Umbilical cord (tissue), 1 donor: ENCODE measurements at regions not wholly inside any gene's neighbourhood (a gene's known extent, or its start where the extent isn't known, plus 50 kb on each side); places are given as distances from the start of the nearest gene placed in this dataset.
A peak's percentile ranks its signal among the peaks of the same experiment; 100 is the strongest.

Experiments
- DNase-seq: peaks from one replicate; pipeline ENCODE4 v3.0.0-alpha.2; 2015; ENCODE audit warnings: low spot score

DNA sequence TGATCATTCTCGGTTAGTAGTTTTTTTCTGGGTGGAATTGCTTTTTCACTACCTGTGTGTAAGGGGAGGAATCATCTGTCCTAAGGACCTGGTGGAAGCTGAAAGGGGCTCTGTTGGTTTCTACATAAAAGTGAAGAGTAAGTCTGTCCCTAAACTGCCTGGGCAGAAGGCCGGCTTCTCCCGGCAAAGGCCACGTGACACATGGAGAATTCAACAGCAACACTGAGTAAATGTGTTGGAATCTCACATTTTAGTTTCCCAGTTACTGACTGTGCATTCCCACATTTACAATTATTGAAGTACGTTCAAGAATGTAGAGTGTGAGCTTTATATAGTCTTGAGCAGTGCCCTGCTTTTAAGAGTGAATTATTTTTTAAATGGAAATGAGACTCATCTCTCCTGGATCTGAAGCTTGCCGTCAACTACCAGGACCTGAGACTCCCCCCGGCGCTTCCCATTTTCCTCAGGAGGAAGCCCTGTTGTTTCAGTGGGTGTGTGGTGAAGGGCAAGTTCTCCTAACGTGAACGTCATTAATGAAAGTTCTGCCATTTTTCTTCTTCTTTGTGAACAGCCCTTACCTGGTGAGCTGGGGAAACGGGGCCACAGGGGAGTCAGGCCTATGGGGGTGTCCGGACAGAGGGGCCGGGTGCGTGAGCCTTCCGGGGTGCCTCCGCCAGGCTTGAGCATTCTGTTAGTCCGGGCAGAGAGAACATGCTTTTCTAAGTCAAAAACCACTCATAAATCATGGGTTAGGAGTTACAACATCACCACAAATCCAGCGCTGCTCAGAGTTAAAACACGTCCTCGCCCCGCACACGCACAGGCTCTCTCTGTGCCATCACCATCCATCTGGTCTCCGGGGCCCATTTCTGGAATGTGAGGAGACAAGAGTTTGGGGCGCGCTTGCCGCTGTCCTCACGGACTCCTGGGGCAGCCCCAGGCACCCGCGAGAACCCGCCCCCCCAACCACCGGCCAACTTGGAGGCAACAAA, 56.6 kb upstream of the SMOC2 start:
- peak; percentile 73 for DNase-seq

DNA sequence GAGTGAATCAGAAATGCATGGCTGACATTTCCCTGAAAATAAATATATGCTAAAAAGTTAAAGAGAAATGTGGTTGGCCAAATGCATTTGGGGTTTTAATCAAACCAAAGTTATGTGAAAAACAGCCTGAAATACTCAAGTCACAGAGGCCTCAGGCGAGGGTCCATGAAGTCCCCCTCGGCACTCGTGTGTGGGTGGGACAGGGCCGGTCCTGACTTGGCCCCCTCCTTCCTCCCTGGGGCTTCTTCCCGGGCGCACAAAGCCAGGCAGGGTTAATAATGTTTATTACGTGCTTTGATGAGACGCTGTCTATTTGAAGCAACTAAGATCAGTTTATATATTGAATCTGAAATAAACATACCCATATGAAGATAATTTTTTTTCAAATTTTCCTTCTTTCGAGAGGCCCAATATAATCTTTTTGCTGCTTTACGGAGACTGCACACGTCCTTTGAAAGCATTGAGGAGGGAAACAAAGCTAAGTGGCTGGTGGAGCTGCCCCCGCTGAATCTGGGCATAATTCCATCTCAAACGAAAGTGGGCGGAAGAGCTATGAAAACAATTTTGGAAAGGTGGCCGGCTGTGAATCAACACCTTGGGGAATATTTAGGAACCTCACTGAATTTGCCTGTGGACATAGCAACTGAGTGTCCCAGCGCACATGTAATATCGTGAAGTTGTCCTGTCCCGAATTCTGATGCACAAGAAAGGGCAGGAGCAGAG, 55.8 kb upstream of the SMOC2 start:
- DNase-seq = no peak

DNA sequence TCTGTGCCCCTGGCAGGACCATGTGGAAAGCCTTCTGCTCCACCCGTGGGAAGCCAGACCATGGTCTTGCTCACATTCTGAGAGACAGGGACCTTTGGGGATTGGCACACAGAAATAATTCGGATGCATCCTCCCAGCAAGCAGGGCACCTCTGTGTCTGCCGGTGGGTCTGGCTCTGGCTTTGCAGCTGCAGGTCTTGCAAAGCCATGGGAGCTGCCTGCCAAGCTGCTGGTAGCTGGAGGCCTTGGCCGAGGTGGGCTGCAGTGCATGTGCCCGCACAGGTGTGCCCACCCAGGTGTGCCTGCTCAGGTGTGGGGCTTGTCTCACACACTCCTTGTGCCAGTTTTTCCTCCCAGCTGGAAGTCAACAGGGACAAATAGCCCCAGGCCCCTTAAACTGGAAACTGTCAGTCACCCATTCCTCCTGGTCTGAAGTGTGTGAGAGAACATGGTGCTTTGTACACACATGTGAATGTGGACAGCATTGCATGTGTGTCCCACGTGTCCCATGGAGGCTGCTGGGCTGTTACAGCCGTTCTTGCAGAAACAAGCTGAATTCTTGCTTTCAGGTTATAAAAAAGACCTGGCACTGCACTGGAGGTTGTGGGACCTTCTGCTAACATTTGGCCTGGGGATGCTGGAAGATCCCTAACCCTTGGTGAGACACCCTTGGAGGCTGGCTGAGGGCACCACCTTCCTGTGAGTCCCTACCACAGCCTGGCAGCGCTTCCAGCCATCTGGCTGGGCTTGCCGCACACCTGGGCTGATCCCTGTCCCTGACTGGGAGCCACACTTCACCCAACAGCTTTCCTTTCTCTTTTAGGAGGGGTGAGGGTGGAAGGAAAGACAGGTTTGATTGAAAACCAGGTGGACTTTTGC, 54.9 kb upstream of the SMOC2 start:
- no peak for DNase-seq

DNA sequence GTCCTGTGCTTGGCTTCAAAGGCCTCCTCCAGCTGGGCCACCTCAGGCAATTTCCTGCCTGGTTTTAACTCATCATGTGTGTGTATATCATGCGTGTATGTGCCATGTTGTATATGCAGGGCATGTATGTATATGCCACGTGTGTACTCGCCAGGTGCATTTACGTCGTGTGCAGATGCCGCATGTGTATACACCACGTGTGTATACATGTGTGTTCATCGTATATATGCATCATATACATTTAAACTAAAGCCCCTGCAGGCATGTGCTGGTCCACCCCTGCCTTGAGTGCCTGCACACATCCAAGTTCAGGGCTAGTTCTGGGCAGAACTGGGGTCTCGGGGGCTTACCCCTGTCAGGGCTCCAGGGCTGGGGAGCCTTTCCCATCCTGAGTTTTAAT, 54.0 kb upstream of the SMOC2 start:
- no peak for DNase-seq

DNA sequence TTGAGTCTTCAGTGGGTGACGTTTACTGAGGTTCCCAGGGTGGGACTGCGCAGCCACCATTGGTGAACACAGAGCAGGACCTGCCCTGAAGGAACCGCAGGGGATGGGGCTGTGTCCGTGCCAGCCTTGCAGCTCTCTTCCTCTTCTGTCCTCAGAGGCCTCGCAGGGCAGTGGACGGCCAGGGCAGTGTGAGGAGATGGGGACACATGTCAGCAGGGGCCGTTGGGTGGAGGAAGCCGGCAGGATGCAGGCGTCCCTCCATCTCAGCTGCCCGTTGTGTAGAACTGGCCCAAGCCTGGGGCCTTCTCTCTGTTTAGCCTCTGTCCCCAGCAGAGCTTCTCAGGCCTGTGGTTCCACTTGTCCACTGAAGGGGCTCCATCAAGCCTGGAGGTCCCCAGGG, 53.6 kb upstream of the SMOC2 start:
- no peak for DNase-seq

DNA sequence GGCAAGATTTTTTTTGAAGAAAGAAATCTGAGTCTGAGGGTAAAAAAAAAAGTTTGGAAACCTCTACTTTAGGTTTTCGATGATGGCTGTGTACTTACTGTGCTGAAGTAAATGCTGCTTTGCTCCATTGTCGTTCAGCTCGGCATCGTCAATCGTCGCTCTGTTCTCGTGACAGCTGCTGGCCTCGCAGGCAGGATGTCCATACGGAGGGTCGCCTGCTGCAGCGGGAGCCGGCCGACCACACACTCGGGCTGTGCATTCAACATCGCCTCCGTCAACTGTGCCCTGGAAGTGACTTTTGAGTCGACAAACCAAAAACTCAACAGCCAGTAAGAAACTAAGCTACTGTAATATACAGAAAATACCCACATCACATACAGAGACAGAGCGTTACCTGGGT, 53.1 kb upstream of the SMOC2 start:
- DNase-seq = no peak

DNA sequence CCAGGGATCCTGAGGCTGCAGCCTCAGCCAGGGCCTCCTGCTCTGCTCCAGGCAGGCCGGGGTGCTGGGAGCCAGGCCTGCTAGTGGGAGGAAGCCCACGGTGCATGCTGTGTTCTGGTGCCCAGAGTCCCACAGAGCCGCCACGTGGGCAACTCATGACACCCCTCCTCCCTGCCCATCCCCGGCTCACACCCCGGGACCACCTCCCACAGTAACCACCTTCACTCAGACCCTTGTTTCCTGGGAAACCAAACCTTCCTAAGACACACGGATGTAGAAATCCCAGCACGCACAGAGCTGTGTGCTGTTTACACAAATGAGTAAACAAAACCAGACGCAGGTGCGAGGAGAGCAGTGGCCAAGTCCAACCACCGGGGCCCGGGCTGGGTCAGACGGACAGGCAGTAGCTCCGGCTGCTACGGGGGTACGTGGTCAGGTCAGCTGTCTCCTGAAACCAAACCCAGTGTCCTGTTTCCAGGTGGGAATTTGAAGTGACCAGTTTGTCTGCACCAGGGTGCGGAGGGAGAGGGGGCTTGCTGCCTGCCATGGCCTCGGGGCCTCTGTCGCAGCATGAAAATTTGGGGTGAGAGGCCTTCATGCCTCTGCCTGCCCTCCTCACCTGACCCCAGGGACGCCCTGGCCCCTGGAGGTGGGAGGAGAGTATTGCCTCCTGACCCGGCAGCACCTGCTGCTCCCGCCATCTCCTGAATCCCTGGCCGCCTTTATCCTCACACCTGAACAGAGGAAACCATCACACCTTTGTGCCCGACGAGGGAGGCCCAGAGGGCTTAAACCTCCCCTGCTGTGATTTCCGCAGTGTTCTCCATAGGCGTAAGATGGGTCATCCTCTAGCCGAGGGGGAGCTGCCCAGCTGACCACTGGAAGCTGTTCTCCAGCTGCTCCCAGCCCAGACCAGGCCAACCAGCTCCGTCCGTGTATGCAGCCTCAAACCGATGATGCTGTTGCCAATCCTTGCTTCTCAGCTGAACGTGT, 52.0 kb upstream of the SMOC2 start:
- DNase-seq = no peak

DNA sequence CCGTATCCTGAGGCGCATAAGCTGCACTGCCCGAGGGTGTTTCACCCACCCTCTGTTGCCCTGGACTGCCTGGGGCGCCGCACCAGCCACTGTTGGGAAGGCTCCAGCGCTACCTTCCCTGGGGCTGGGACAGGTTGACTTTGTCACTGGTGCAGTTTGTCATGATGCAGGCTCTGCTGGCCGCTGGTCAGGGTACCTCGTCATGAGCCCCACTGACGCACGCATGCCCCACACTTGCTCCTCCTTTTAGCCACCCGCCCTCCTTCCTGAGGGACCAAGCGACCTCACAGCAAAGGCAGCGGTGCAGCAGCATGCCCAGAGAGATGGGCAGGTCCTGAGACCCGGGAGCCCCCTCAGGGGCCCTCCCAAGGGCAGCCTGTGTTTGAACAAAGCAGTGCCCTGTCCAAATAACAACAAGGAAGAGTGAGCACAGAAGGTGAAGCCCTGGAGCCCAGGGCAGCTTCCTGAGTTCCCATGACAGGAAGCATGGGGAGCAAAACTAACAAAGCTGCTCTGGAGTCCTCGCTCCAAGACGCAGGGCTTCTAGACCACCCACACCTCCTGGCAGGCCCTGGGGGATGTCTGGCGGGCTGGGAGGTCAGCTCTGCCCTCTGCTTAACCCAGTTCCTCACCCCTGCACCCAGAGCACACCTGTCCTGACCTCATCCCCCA, 50.1 kb upstream of the SMOC2 start:
- DNase-seq = no peak
